NCI-H2196 treated with DMSO at 0.1 percent for 48 hours (cell line): ENCODE measurements at regions not wholly inside any gene's neighbourhood (a gene's known extent, or its start where the extent isn't known, plus 50 kb on each side); places are given as distances from the start of the nearest gene placed in this dataset.
"Not testable (repeated sequence)": the region's sequence is repeated elsewhere in the genome, so short reads cannot be mapped to it uniquely, and the experiment has no call there.

Experiments used
- DNase-seq: peaks from one replicate; lab custom pipeline; 2025; ENCODE audit not compliant: unreplicated experiment; lab: John Stamatoyannopoulos, UW

GRCh38 chr5:40165789-40166728 lies 513.7 kb upstream of the PTGER4 start:
- DNase-seq, result no peak

DNA sequence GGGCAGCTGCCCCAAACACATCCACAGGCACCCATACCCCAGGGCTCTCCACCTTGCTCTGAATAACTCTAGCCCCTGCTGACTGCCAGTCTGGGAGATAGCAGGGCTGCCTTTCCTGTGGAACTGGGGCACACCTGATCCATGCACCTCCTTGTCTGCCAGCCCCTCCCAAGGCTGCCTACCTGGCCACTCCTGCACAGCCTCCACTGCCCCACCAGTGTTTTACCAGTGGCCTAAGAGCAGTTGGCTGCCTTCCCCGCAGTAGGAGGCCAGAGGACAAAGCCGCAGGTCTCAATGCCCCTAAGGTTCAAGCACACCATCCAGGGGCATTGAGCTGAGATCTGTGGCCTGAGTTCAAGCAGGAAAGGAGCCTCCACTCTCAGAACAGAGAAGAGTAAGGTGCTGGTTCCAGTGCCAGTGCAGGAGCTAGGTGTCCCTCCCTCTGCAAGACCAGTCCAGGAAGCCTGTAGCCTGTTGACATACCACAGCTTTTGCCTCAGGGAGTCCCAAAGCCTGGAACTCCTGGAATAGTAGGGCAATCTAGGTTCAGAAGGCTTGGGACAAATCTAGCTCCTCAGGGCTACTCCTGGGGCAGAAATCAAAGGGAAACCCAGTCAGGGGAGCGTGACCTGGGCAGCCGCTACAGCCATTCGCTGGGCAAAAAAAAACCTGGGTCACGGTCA lies 514.5 kb upstream of the PTGER4 start:
- no peak for DNase-seq

- DNase-seq, result no peak
These were observed 519.3 kb upstream of the PTGER4 start for GRCh38 chr5:40160435-40160834.

DNA sequence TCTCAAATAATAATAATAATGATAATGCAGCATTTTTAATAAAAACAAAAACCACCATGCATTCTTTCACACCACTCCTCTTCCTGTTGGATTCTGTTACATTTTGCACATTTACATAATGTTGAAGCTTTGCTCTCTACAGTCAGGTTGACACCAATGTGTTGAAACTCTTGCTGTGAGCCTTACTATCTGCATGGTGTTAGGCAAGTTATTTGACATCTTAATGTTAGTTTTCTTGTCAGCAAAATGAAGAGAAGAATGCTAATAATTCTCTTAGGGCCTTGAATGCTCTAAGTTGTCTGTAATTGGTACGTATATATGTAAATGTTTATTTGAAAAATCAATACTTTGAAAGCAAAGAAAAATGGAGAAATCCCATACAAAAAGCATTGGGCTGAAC lies 525.5 kb upstream of the PTGER4 start:
- no peak for DNase-seq

GRCh38 chr5:40150896-40151295 lies 528.8 kb upstream of the PTGER4 start:
- DNase-seq, result no peak

DNA sequence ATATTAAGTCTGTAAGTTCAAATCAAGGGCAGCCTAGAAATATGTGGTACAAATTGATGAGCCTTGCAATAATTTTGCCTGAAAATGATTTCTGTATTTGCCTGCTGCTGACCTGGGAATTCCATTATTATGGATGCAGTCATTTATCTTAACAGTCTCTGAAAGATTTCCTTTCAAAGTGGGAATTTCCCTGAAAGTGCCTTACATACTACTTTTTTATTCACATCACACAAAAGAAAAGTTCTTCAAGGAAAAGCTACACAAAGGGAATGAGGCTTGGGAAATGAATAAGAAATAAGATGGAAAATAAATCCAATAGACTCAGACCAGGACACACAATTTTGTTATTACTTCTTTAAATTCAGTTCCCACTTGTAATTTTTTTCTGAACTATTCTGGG lies 537.8 kb upstream of the PTGER4 start:
- DNase-seq, result no peak

- no peak for DNase-seq
These were observed 538.3 kb upstream of the PTGER4 start for GRCh38 chr5:40141418-40141817.

GRCh38 chr5:40137223-40137622 lies 542.5 kb upstream of the PTGER4 start:
- DNase-seq, result no peak

DNA sequence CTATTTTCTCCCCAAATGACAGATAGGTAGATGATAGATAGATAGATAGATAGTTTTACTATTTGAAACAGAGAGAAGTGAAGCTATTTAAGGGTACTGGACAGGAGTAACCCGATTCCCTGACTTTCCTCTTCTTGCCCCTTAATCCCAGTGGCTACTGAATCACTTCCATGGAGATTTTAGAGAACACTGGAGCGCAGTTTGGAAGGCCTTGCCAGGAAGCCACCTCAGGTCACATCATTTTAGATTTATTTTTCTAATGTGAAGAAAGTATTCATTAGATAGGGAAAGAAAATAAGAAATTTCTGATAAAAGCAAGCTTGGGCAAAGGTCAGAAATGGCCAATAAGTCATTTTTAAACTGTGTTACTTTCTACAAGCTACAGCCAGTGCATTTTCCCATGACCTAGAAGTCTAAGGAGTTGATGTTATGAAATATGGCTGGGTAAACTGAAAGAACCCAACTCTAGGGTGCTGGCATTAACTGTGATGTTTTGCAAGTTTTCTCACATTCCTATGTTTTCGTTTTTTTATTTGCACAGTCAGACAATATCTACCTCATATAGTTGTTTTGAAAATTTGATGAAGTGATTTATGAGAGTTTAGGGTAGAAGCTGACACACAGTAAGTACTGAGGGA lies 544.7 kb upstream of the PTGER4 start:
- DNase-seq, result no peak

- no peak for DNase-seq
These were observed 555.3 kb upstream of the PTGER4 start for GRCh38 chr5:40124367-40124766.

GRCh38 chr5:40121236-40121635 lies 558.5 kb upstream of the PTGER4 start:
- no peak for DNase-seq

GRCh38 chr5:40112875-40113274 lies 566.8 kb upstream of the PTGER4 start:
- no peak for DNase-seq

- DNase-seq, result not testable (repeated sequence)
These were observed 568.7 kb upstream of the PTGER4 start for GRCh38 chr5:40111036-40111435.

- DNase-seq, result not testable (repeated sequence)
These were observed 570.8 kb upstream of the PTGER4 start for GRCh38 chr5:40108764-40109390.

DNA sequence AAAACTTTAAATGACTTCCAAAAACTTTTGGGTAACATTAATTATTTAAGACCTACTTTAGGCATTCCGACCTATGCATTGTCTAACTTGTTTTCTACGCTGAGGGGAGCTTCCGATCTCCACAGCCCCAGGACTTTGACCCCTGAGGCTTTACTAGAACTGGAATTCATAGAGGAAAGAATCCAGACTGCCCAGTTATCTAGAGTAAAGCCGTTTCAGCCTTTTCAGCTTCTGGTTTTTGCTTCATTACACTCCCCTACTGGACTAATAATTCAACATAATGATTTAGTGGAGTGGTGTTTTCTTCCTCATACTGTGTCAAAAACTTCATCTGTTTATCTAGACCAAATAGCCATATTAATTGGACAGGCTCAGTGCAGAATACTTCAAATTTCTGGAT lies 571.9 kb upstream of the PTGER4 start:
- DNase-seq, result not testable (repeated sequence)

DNA sequence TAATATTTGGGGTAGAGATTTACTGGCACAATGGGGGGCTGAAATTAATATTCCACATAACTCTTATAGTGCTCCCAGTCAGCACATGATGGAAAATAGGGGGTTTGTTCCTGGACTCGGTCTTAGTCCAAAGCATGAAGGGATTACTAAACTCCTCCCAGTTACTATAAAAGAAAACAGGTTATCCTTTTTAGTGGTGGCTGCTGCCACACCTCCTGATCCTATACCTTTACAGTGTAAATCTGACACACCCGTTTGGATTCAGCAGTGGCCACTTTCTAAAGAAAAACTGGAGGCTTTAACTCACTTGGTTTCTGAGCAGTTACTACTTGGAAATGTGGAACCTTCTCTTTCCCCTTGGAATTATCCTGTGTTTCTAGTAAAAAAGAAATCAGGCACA lies 572.9 kb upstream of the PTGER4 start:
- no peak for DNase-seq

- no peak for DNase-seq
These were observed 581.4 kb upstream of the PTGER4 start for GRCh38 chr5:40098313-40098712.

DNA sequence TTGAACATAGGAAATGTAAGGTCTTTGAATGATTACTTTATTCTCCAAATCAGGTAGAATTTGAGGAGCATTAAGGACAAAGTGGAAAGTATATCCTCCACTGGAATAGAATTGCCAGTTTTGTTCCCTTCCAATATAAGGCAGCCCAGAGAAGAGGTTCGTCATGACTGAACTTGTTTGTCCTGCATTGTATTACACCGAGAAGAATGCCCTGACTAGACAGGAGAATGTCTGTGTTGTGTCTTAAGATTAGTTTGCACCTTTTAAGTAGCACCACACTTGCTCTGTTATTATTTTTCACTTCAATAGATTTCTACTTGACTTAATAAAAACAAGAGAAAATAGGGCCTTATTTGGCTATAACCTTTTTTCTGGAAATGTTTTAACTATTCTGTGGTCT lies 586.2 kb upstream of the PTGER4 start:
- no peak for DNase-seq

DNA sequence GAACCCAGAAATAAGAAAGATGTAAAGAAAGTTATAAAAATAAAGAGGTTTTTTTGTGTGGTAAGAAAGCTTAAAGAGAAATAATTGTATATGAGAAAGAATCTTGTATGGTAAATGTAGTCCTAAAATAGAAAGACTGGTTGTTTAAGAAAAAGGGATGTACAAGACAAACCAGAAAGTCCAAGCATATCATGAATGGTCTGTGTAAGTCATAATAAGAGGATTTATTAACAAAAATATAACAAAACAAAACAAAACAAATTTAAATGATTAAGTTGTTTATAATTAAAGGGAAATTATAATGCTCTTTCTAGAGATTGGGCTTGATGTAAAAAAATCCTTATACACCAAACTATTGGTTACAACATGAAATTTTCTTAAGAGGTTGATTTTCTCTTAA lies 590.4 kb upstream of the PTGER4 start:
- no peak for DNase-seq

DNA sequence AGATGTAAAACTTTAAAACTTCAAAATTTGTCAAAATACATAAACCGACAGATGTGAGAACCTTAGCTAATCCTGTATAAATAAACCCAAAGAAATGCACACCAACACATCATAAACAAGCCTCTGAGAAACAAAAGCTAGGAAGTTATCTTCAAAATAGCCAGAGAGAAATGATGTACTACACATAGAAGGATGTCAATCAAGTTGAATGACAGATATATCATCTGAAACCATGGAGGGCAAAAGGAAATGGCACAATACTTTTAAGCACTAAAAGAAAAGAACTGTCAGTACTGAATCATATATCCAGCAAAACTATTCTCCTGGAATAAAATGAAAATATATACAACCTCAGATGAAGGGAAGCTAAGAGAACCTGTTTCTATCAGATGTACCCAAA lies 595.1 kb upstream of the PTGER4 start:
- DNase-seq, result no peak

- DNase-seq, result no peak
These were observed 597.4 kb upstream of the PTGER4 start for GRCh38 chr5:40082313-40082712.
